ENCODE measurements at regions not wholly inside any gene's neighbourhood (a gene's known extent, or its start where the extent isn't known, plus 50 kb on each side); places are given as distances from the start of the nearest gene placed in this dataset.

- H3K27ac ChIP-seq (ENCODE audit: poor library complexity, severe bottlenecking): no peak overlapping the region
- ATAC-seq (ENCODE audit: low read depth): no peak
- H3K4me1 ChIP-seq (ENCODE audit: insufficient read depth, poor library complexity, severe bottlenecking): no peaks in the 10 kb centered on the region
Measured at GRCh38 chrX:113274791-113275190, 434.2 kb upstream of the AMOT start.

GRCh38 chrX:113274345-113274744 lies 433.7 kb upstream of the AMOT start:
- Histone ChIP-seq H3K27ac (ENCODE audit: poor library complexity, severe bottlenecking) (no peak overlapping the region), H3K27me3 (ENCODE audit: insufficient read depth, poor library complexity, severe bottlenecking) (no peaks in the 10 kb centered on the region), H3K4me1 (ENCODE audit: insufficient read depth, poor library complexity, severe bottlenecking) (no peaks in the 10 kb centered on the region), H3K9me3 (ENCODE audit: severe bottlenecking) (no peaks in the 10 kb centered on the region), H3K4me3 (ENCODE audit: severe bottlenecking) (no peak overlapping the region), H3K36me3 (ENCODE audit: low read depth) (no peaks in the 10 kb centered on the region)
- no peak for TF ChIP-seq CTCF (IDR thresholded peaks at IDR 0.05; ENCODE audit: poor library complexity, severe bottlenecking)
- ATAC-seq (ENCODE audit: low read depth) (no peak), DNase-seq (ENCODE audit: low spot score) (no peak)

More at GRCh38 chrX:113274791-113275190, 434.2 kb upstream of the AMOT start:
- Histone ChIP-seq H3K36me3 (ENCODE audit: low read depth) (no peaks in the 10 kb centered on the region), H3K27me3 (ENCODE audit: insufficient read depth, poor library complexity, severe bottlenecking) (no peaks in the 10 kb centered on the region), H3K9me3 (ENCODE audit: severe bottlenecking) (no peaks in the 10 kb centered on the region), H3K4me3 (ENCODE audit: severe bottlenecking) (no peak overlapping the region)
- no peak for DNase-seq (ENCODE audit: low spot score)
- no peak for TF ChIP-seq CTCF (IDR thresholded peaks at IDR 0.05; ENCODE audit: poor library complexity, severe bottlenecking)

DNA sequence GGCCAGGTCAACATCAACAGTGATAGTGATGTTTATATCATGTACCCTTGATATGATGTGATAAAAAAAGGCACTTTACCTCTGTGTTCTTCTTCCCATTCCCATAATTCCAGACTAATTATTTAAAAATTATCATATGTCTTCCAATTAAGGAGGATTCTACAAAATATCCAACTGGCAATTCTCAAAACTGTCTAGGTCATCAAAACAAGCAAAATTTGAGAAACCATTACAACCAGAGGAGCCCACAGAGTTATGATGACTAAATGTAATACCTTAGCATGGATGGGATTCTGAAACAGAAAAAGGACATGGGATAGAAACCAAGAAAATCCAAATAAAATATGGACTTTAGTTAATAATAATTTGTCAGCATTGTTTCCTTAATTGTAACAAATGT lies 428.6 kb upstream of the AMOT start:
- Histone ChIP-seq H3K27me3 (ENCODE audit: insufficient read depth, poor library complexity, severe bottlenecking) (no peaks in the 10 kb centered on the region), H3K27ac (ENCODE audit: poor library complexity, severe bottlenecking) (no peak overlapping the region), H3K36me3 (ENCODE audit: low read depth) (no peaks in the 10 kb centered on the region), H3K9me3 (ENCODE audit: severe bottlenecking) (no peaks in the 10 kb centered on the region), H3K4me3 (ENCODE audit: severe bottlenecking) (no peak overlapping the region), H3K4me1 (ENCODE audit: insufficient read depth, poor library complexity, severe bottlenecking) (no peaks in the 10 kb centered on the region)
- DNase-seq (ENCODE audit: low spot score) (no peak), ATAC-seq (ENCODE audit: low read depth) (no peak)
- TF ChIP-seq CTCF (IDR thresholded peaks at IDR 0.05; ENCODE audit: poor library complexity, severe bottlenecking): no peak

DNA sequence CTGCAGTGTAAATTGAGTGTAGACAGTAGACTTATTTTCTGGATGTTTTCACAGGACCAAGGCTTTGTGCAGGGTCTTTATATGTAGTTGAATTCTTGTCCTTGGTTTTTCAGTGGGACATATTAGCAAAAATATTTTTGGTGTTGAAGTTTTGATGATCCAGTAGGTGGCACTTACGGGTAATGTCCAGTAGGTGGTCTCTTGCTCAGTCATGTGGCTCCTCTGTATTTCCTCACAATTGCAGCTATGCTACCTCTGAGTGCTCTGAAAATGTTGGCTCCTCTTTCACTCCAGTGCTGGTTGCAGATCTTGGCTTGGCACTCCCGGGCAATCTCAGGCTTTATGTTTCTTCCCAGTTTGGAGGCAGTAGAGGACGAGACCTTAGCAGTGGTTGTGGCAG lies 419.8 kb upstream of the AMOT start:
- peak; percentile 7 for TF ChIP-seq CTCF (IDR thresholded peaks at IDR 0.05; ENCODE audit: poor library complexity, severe bottlenecking)
- Histone ChIP-seq H3K9me3 (ENCODE audit: severe bottlenecking) (no peaks in the 10 kb centered on the region), H3K27me3 (ENCODE audit: insufficient read depth, poor library complexity, severe bottlenecking) (no peaks in the 10 kb centered on the region), H3K4me1 (ENCODE audit: insufficient read depth, poor library complexity, severe bottlenecking) (no peaks in the 10 kb centered on the region), H3K27ac (ENCODE audit: poor library complexity, severe bottlenecking) (no peak overlapping the region), H3K36me3 (ENCODE audit: low read depth) (no peaks in the 10 kb centered on the region), H3K4me3 (ENCODE audit: severe bottlenecking) (no peak overlapping the region)
- ATAC-seq (ENCODE audit: low read depth): no peak
- DNase-seq (ENCODE audit: low spot score): no peak

DNA sequence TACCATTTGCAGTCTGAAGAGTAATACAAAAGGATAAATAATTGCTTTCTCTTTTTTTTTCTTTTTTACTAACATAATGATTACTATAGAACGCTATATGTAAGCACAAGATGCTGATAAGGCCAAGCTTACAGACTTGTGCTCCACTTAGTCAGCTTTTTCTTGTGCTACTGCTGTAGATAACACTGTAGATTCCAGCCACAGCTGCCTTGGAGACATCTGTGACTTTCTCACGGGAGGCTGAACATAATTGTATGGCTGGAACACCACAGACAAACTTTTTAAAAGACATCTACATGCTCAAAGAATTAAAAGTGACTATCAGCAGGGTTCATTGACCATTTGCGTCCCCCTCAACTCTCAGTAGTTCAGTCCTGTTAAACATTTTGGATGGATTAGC lies 381.7 kb upstream of the AMOT start:
- H3K27me3 ChIP-seq (ENCODE audit: insufficient read depth, poor library complexity, severe bottlenecking): no peaks in the 10 kb centered on the region
- no peaks in the 10 kb centered on the region for H3K9me3 ChIP-seq (ENCODE audit: severe bottlenecking)
- H3K27ac ChIP-seq (ENCODE audit: poor library complexity, severe bottlenecking): no peak overlapping the region
- no peak for TF ChIP-seq CTCF (IDR thresholded peaks at IDR 0.05; ENCODE audit: poor library complexity, severe bottlenecking)
- H3K4me3 ChIP-seq (ENCODE audit: severe bottlenecking): no peak overlapping the region
- no peaks in the 10 kb centered on the region for H3K36me3 ChIP-seq (ENCODE audit: low read depth)
- DNase-seq (ENCODE audit: low spot score): no peak
- no peak for ATAC-seq (ENCODE audit: low read depth)
- no peaks in the 10 kb centered on the region for H3K4me1 ChIP-seq (ENCODE audit: insufficient read depth, poor library complexity, severe bottlenecking)

Data from RWPE2 (cell line).